ENCODE measurements at regions not wholly inside any gene's neighbourhood (a gene's known extent, or its start where the extent isn't known, plus 50 kb on each side); places are given as distances from the start of the nearest gene placed in this dataset.

DNA sequence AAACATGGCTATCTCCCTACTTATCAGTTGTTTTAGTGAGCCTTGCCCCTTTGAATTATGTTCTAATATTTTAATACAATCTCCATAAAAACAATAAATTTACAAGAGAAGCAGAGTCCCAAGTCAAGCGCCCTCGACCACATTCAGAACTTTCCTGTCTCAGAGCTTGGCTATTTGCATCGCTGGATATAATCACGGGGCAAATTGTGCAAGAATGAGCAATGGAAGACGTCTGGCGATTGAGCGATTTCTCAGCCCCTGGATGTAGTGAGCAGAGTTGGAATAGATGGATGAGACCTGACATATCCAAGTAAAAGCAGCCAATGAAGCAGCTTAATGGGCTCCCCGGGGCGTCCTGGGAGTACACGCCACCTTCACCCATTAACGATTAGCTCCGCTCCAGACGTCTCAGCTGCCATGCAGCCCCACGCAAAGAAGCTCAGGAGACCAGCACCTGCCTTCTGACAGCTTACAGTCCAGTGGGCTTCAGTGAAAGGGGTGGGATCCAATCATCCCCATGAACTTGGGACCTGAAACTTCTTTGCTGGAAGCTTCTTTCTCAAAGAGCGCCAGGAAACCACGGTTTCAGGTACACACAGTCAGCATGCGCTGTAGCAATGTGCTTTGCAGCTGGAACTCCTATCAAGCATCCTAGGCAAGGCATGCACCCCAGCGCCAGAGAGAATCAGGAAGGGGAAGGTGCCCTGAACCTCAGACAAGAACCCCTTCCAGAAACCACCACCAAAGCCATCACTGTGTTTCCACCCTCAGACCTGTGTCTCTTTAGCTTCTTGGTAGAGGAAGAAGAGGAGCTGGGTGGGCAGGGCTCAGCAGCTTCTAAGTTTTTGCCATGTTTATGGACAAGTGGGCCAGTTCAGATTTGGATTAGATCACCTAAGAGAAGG lies 92.0 kb upstream of the IRX4 start:
- WGBS, 2 donors = 83 to 85% methylated on average over 18 of the region's 18 CpGs
- TF ChIP-seq, protein P1, sequence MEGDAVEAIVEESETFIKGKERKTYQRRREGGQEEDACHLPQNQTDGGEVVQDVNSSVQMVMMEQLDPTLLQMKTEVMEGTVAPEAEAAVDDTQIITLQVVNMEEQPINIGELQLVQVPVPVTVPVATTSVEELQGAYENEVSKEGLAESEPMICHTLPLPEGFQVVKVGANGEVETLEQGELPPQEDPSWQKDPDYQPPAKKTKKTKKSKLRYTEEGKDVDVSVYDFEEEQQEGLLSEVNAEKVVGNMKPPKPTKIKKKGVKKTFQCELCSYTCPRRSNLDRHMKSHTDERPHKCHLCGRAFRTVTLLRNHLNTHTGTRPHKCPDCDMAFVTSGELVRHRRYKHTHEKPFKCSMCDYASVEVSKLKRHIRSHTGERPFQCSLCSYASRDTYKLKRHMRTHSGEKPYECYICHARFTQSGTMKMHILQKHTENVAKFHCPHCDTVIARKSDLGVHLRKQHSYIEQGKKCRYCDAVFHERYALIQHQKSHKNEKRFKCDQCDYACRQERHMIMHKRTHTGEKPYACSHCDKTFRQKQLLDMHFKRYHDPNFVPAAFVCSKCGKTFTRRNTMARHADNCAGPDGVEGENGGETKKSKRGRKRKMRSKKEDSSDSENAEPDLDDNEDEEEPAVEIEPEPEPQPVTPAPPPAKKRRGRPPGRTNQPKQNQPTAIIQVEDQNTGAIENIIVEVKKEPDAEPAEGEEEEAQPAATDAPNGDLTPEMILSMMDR (IDR thresholded peaks at IDR 0.05) = no peak
- TF ChIP-seq POLR2A (IDR thresholded peaks at IDR 0.05) (no peak), EP300 (IDR thresholded peaks at IDR 0.05) (no peak)
- H3K27ac ChIP-seq = no peak overlapping the region

DNA sequence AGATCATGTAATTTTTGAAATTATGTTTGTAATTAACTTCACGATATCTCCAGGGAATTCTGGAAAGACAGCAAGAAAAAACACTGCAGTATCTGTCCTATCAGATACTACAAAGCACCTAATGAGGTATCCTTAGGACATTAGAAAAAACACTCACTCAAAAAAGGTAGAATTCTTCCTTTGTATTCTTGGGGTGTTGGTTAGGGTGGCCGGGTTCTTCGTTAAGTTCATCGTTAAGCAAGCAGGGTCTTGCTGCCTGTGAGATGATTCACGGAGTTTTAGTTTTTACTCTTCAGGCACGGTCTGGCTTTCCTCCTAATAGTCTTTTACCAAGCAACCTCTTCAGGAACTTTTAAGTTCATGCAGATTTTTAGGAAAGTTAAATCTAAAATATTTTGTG lies 91.4 kb upstream of the IRX4 start:
- peaks cover 0 to 39% (median 0%) of the 10 kb centered on the region in 4 donors for H3K9me3 ChIP-seq
- no peaks in the 10 kb centered on the region for H3K36me3 ChIP-seq
- no peak overlapping the region for H3K27ac ChIP-seq
- DNase-seq (ENCODE audit: low spot score in 2 of 2) = no peak
- no peak for TF ChIP-seq EP300 (IDR thresholded peaks at IDR 0.05)
- TF ChIP-seq POLR2A (IDR thresholded peaks at IDR 0.05) = no peak
- TF ChIP-seq, protein P1 (IDR thresholded peaks at IDR 0.05) = no peak
- H3K4me1 ChIP-seq = no peaks in the 10 kb centered on the region
- 83 to 92% methylated on average over 6 of the region's 6 CpGs for WGBS, 2 donors
- H3K4me3 ChIP-seq = no peak overlapping the region
- no peaks in the 10 kb centered on the region for H3K27me3 ChIP-seq

More for the DNA sequence above, 92.0 kb upstream of the IRX4 start:
- Histone ChIP-seq H3K36me3 (no peaks in the 10 kb centered on the region), H3K9me3 (peaks cover 0 to 39% (median 0%) of the 10 kb centered on the region in 4 donors), H3K27me3 (no peaks in the 10 kb centered on the region), H3K4me3 (no peak overlapping the region), H3K4me1 (no peaks in the 10 kb centered on the region)
- DNase-seq (ENCODE audit: low spot score in 2 of 2) = no peak

DNA sequence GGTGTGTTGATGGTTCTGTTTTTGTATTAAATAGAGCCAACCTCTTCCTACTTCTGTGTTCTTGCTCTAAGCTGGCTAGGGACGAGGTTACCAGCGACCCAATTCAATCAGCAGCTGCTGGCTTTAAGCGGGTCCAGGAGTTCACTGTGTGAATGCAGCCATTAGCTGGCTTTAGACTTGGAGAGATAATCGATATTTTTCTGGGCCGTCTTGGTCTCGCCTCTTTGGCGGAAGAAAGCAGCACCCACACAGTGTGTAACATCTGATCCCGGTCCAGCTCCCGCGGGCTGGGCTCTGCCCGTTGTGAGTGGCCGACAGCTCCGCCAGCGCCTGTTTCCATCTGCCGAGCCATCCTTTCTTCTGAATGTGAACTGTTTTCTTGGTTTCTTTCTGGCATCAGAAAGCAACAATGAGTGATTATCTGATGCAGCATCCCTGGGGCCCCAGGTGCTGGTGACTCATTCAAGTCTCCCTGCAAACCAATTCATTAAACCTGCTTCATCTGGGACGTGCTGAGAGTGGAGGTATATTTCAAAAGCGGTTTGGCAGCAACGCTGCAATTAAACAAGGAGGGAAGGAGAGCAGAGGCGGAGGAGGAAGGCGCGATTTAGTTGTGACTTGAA lies 90.8 kb upstream of the IRX4 start:
- H3K27ac ChIP-seq = no peak overlapping the region

DNA sequence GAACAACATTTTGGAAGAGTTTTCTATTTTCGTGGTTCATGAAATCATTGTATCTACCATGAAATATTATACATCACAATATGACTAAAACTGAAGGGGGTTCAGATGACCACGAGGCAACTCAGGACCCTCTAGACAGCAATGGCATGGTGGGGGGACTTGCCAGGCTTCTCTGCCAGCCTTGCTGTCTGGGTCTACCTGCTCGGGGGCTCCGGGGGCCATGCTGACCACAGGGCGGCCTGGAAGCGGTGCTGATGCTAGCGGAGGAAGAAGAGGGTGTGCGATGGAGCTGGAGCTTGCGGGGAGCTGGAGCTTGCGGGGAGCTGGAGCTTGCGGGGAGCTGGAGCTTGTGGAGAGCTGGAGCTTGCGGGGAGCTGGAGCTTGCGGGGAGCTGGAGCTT lies 89.2 kb upstream of the IRX4 start:
- Histone ChIP-seq H3K27me3 (no peaks in the 10 kb centered on the region), H3K27ac (no peak overlapping the region), H3K36me3 (no peaks in the 10 kb centered on the region), H3K4me1 (no peaks in the 10 kb centered on the region), H3K4me3 (no peak overlapping the region), H3K9me3 (peaks cover 0 to 28% (median 0%) of the 10 kb centered on the region in 4 donors)
- 90 to 91% methylated on average over 13 of the region's 13 CpGs for WGBS, 2 donors
- TF ChIP-seq POLR2A (IDR thresholded peaks at IDR 0.05) = no peak
- no peak for TF ChIP-seq EP300 (IDR thresholded peaks at IDR 0.05)
- TF ChIP-seq, protein P1 (IDR thresholded peaks at IDR 0.05) = no peak
- DNase-seq (ENCODE audit: low spot score in 2 of 2) = no peak

More for the DNA sequence above, 90.8 kb upstream of the IRX4 start:
- Histone ChIP-seq H3K9me3 (peaks cover 0 to 39% (median 0%) of the 10 kb centered on the region in 4 donors), H3K27me3 (no peaks in the 10 kb centered on the region), H3K4me3 (no peak overlapping the region), H3K4me1 (no peaks in the 10 kb centered on the region), H3K36me3 (no peaks in the 10 kb centered on the region)
- WGBS, 2 donors = 76 to 78% methylated on average over 21 of the region's 21 CpGs
- TF ChIP-seq EP300 (IDR thresholded peaks at IDR 0.05) (no peak), POLR2A (IDR thresholded peaks at IDR 0.05) (no peak)
- TF ChIP-seq, protein P1 (IDR thresholded peaks at IDR 0.05) = no peak
- no peak for DNase-seq (ENCODE audit: low spot score in 2 of 2)

DNA sequence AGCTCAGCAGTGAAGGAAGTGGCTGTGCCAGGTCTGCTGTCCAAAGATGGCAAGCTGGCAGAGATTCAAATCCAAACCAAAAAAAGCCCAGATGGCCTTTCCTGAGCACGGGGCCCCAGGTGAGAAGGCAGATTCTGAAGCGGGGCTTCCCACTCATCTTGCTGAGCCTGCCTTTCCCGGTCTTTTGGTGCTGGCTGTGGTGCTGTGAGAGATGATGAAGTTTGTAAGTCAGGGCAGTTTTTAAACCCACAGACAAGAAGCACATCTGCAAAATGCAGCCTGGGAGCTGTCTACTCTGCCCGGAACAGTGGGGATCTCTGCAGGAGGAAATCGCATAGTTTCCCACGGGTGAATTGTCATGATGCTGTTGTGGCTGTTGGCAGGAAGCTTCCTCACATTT lies 85.0 kb upstream of the IRX4 start:
- WGBS, 2 donors = 25 to 37% methylated on average over 6 of the region's 6 CpGs
- TF ChIP-seq EP300 (IDR thresholded peaks at IDR 0.05) (no peak), POLR2A (IDR thresholded peaks at IDR 0.05) (no peak)
- no peak for DNase-seq (ENCODE audit: low spot score in 2 of 2)
- H3K27ac ChIP-seq = no peak overlapping the region
- H3K9me3 ChIP-seq = peaks cover 0 to 17% (median 0%) of the 10 kb centered on the region in 4 donors
- no peaks in the 10 kb centered on the region for H3K36me3 ChIP-seq
- H3K27me3 ChIP-seq = no peaks in the 10 kb centered on the region
- no peaks in the 10 kb centered on the region for H3K4me1 ChIP-seq
- H3K4me3 ChIP-seq = no peak overlapping the region
